D721Med (cell line): ENCODE measurements at regions not wholly inside any gene's neighbourhood (a gene's known extent, or its start where the extent isn't known, plus 50 kb on each side); places are given as distances from the start of the nearest gene placed in this dataset.
"Not testable (repeated sequence)": the region's sequence is repeated elsewhere in the genome, so short reads cannot be mapped to it uniquely, and the experiment has no call there.

Source experiments
- DNase-seq: peaks from one replicate; pipeline ENCODE4 v3.0.0; 2011; ENCODE audit warnings: low spot score; ENCODE audit not compliant: insufficient read length
- FAIRE-seq: peaks from 2 replicates; lab custom pipeline; 2011; peaks lifted over from hg19 to GRCh38; lab: Jason Lieb, UNC
- TF ChIP-seq, protein P1 (sequence below): IDR thresholded peaks from 2 replicates; pipeline ENCODE4 v1.5.1; 2012; ENCODE audit warnings: mild to moderate bottlenecking, control low read depth; ENCODE audit not compliant: insufficient read depth; ENCODE audit errors: missing control alignments

- FAIRE-seq (no peak), DNase-seq (no peak)
- TF ChIP-seq, protein P1, sequence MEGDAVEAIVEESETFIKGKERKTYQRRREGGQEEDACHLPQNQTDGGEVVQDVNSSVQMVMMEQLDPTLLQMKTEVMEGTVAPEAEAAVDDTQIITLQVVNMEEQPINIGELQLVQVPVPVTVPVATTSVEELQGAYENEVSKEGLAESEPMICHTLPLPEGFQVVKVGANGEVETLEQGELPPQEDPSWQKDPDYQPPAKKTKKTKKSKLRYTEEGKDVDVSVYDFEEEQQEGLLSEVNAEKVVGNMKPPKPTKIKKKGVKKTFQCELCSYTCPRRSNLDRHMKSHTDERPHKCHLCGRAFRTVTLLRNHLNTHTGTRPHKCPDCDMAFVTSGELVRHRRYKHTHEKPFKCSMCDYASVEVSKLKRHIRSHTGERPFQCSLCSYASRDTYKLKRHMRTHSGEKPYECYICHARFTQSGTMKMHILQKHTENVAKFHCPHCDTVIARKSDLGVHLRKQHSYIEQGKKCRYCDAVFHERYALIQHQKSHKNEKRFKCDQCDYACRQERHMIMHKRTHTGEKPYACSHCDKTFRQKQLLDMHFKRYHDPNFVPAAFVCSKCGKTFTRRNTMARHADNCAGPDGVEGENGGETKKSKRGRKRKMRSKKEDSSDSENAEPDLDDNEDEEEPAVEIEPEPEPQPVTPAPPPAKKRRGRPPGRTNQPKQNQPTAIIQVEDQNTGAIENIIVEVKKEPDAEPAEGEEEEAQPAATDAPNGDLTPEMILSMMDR: no peak
Measured at GRCh38 chr11:92601048-92601447, 368.4 kb upstream of the MTNR1B start.

DNA sequence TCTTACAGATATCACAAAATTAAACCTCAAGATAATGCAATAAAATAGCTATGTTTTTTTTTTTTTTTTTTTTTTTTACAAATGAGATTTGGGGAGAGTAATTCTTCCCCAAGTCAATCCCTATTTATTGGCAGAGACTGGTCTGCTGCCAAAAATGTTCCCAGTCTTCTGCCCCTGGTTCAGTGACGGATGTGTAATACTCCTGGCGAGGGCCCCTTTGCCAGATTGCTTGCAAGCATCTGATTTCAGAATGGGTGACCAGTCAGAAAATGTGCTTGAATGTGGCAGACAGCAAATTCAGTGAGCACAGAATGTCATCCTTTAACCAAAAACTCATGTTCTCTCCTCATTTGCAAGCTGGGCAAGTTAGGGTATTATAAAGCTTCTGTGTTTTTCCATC is 363.8 kb upstream of the MTNR1B start:
- DNase-seq (no peak), FAIRE-seq (no peak)
- TF ChIP-seq, protein P1: no peak

DNA sequence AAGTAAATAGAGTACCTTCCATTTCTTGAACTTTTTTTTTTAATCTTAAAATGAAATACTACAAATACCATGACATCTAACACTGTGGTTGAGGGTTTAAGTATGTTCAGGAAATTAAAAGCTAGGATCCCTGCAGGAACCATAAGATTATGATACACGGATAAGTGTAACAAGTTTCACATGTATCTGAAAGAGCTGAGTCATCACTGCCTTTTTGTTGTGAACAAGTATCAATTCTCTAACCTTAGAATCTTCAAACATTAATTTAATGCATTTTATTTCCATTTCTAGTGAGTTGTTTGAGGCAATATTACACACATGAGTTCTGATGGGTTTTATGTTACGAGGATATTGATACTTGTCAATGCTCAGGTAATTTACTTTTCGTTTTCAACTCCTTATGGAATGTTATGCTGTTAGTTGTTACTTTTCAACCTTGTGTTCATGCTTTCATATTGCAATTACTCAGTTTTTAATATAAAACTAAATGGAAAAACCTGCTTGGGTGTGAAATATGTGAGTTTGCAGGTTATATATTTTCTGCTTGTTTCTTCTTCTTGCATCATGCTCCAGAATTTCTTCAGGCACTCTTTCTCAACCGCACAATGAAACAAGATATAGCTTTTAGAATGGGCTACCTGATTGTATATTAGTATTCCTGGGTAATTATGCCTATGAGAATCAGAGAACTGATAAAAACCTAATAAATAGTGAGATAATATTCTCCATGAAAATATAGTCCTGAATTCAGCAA is 361.3 kb upstream of the MTNR1B start:
- TF ChIP-seq, protein P1: no peak
- DNase-seq: no peak
- FAIRE-seq: no peak

GRCh38 chr11:92611157-92611556 is 358.3 kb upstream of the MTNR1B start:
- FAIRE-seq: no peak
- TF ChIP-seq, protein P1: no peak
- DNase-seq: no peak

- not testable (repeated sequence) for DNase-seq, FAIRE-seq
Measured at GRCh38 chr11:92618020-92618419, 351.4 kb upstream of the MTNR1B start.

- DNase-seq: no peak
- TF ChIP-seq, protein P1: no peak
- FAIRE-seq: no peak
Measured at GRCh38 chr11:92623055-92623454, 346.4 kb upstream of the MTNR1B start.

DNA sequence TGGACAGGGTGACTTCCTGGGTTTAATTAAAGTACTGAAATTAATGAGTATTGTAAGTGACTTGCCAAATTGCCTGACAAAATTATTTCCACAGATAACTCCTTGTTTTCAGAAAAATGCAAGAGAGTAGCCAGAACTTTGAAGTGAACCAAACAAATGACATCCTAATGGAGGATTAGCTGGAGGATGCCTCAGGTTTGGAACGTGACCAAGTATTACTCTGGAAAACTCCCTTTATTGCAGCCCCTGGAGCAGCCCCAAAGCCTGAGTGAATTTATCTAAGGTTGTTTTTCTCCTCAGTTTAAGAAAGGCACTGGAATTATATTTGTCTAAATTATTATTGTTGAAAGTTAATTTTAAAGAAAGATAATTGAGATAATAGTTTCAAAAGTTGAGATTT is 343.6 kb upstream of the MTNR1B start:
- DNase-seq (no peak), FAIRE-seq (no peak)
- TF ChIP-seq, protein P1: no peak
